HepG2 (cell line): ENCODE measurements at regions not wholly inside any gene's neighbourhood (a gene's known extent, or its start where the extent isn't known, plus 50 kb on each side); places are given as distances from the start of the nearest gene placed in this dataset.

ENCODE experiments used
- ATAC-seq: fragments of 200-7000 bp; cut with Tn5 transposase; 3 replicates; pipeline ENCODE4 v1.9.1; 2020; ENCODE audit warnings: mild to moderate bottlenecking, moderate library complexity
- BruUV-seq: library from RNA; stranded (reverse); fragments of 400-500 nt; replicated peaks from 2 replicates; lab custom pipeline; 2021; lab: Mats Ljungman, UMichigan
- CTCF ChIA-PET: fragments of 300-600 bp; formaldehyde crosslinking; extraction: SDS; loops from one replicate; lab custom pipeline; 2021; ENCODE audit warnings: low total read pairs, inconsistent platforms, low intra/inter-chr PET ratio; lab: Yijun Ruan, JAX
- POLR2A ChIA-PET: fragments of 350-600 bp; sonication (Branson Sonifier 250); formaldehyde crosslinking; loops from one replicate; lab custom pipeline; 2020; ENCODE audit warnings: antibody characterized with exemption, inconsistent platforms; lab: Yijun Ruan, JAX
- DNase-seq: peaks from one replicate; pipeline ENCODE4 v3.0.0-alpha.2; 2015; ENCODE audit warnings: low spot score
- FAIRE-seq: peaks from 3 replicates; lab custom pipeline; 2011; peaks lifted over from hg19 to GRCh38; lab: Jason Lieb, UNC
- H2AFZ ChIP-seq: one replicate; pipeline ENCODE4 v1.6.1; 2011; ENCODE audit warnings: low read length, inconsistent platforms
- H3K27ac ChIP-seq: fragments of 300-600 bp; 3 replicates; pipeline ENCODE4 v1.8.0; 2011; ENCODE audit warnings: mixed run types, mild to moderate bottlenecking, mixed read lengths, low read length, inconsistent platforms; ENCODE audit not compliant: insufficient read depth; ENCODE audit errors: extremely low read length
- H3K27me3 ChIP-seq, 2 experiments: fragments of 200-600 bp in 1 of 2; 2 replicates in 1 of 2; 3 replicates in 1 of 2; pipeline versions ENCODE4 v1.6.0 to v1.8.0; 2011; ENCODE audit warnings: low read length in 2 of 2, mild to moderate bottlenecking in 2 of 2, moderate library complexity in 2 of 2, inconsistent platforms in 1 of 2; ENCODE audit not compliant: insufficient read depth in 2 of 2, control insufficient read depth in 1 of 2
- H3K36me3 ChIP-seq, 2 experiments: fragments of 200-600 bp in 1 of 2; replicated peaks in 1 of 2; 2 replicates in 1 of 2; 3 replicates in 1 of 2; pipeline versions ENCODE4 v1.5.1 to v1.8.0; 2011; ENCODE audit warnings: low read length in 2 of 2, inconsistent platforms in 1 of 2; ENCODE audit not compliant: insufficient read depth in 2 of 2, control insufficient read depth in 1 of 2
- H3K4me1 ChIP-seq: 2 replicates; pipeline ENCODE4 v1.5.1; 2012; ENCODE audit warnings: low read length, inconsistent platforms; ENCODE audit not compliant: insufficient read depth
- H3K4me2 ChIP-seq: 2 replicates; pipeline ENCODE4 v1.6.0; 2011; ENCODE audit warnings: low read depth, low read length, inconsistent platforms
- H3K4me3 ChIP-seq, 3 experiments: fragments of 200-600 bp in 1 of 3; sonication (generic), shearing (Covaris generic) in 1 of 3; replicated peaks in 1 of 3; 2 replicates each; pipeline ENCODE4 v1.5.1; 2011 to 2016; ENCODE audit warnings: low read length in 3 of 3, inconsistent platforms in 2 of 3, low read depth in 2 of 3, mild to moderate bottlenecking in 2 of 3, control low read depth in 1 of 3, mixed read lengths in 1 of 3; ENCODE audit not compliant: insufficient read depth in 1 of 3
- H3K79me2 ChIP-seq: one replicate; pipeline ENCODE4 v1.6.1; 2011; ENCODE audit warnings: low read length, inconsistent platforms; ENCODE audit not compliant: insufficient read depth
- H3K9ac ChIP-seq: 2 replicates; pipeline ENCODE4 v1.6.0; 2011; ENCODE audit warnings: mild to moderate bottlenecking, low read depth, low read length, inconsistent platforms; ENCODE audit not compliant: insufficient read depth
- H3K9me3 ChIP-seq: 2 replicates; pipeline ENCODE4 v1.5.1; 2012; ENCODE audit warnings: mild to moderate bottlenecking, low read length
- H4K20me1 ChIP-seq: 2 replicates; pipeline ENCODE4 v1.6.0; 2011; ENCODE audit warnings: inconsistent platforms, mild to moderate bottlenecking, low read length, moderate library complexity; ENCODE audit not compliant: insufficient read depth
- CTCF ChIP-seq: sonication (generic); formaldehyde crosslinking; IDR thresholded peaks from 2 replicates; pipeline ENCODE4 v1.5.0; 2020; ENCODE audit warnings: mild to moderate bottlenecking, missing genetic modification reagents, moderate library complexity
- EHMT2 ChIP-seq: fragments of 200-600 bp; sonication (generic); IDR thresholded peaks from 2 replicates; pipeline ENCODE4 v1.7.0; 2017; ENCODE audit warnings: antibody characterized with exemption, low read depth, low read length, borderline replicate concordance
- FUBP1 ChIP-seq: sonication (generic); formaldehyde crosslinking; IDR thresholded peaks from 2 replicates; pipeline ENCODE4 v1.5.1; 2020; ENCODE audit warnings: missing genetic modification reagents, mild to moderate bottlenecking, borderline replicate concordance
- HNRNPH1 ChIP-seq: fragments of 200-400 bp; formaldehyde crosslinking; optimal IDR thresholded peaks from 2 replicates; pipeline ENCODE3; 2017; ENCODE audit warnings: mild to moderate bottlenecking, low read depth, low read length
- HNRNPLL ChIP-seq: fragments of 200-400 bp; formaldehyde crosslinking; IDR thresholded peaks from 2 replicates; pipeline ENCODE4 v1.6.1; 2017; ENCODE audit warnings: mild to moderate bottlenecking, low read depth, low read length; ENCODE audit not compliant: poor library complexity, severe bottlenecking
- KAT8 ChIP-seq: IDR thresholded peaks from 2 replicates; pipeline ENCODE4 v1.6.1; 2016; ENCODE audit warnings: missing genetic modification reagents, missing compliant biosample characterization
- MLLT10 ChIP-seq: sonication (generic); formaldehyde crosslinking; IDR thresholded peaks from 2 replicates; pipeline ENCODE4 v1.4.0; 2020; ENCODE audit warnings: missing genetic modification reagents
- PRPF4 ChIP-seq: fragments of 200-400 bp; formaldehyde crosslinking; IDR thresholded peaks from 2 replicates; pipeline ENCODE4 v1.6.1; 2016; ENCODE audit warnings: low read length, low read depth; ENCODE audit not compliant: poor library complexity, severe bottlenecking
- RAD51 ChIP-seq: fragments of 450-650 bp; IDR thresholded peaks from 2 replicates; pipeline ENCODE4 v1.6.1; 2016; ENCODE audit warnings: borderline replicate concordance
- RXRA ChIP-seq: sonication (generic); formaldehyde crosslinking; IDR thresholded peaks from 2 replicates; pipeline ENCODE4 v1.5.1; 2020; ENCODE audit warnings: missing genetic modification reagents
- SP4 ChIP-seq: sonication (generic); formaldehyde crosslinking; IDR thresholded peaks from 2 replicates; pipeline ENCODE4 v1.8.1; 2023; ENCODE audit warnings: mild to moderate bottlenecking, missing genetic modification reagents
- ZC3H13 ChIP-seq: sonication (generic); formaldehyde crosslinking; IDR thresholded peaks from 2 replicates; pipeline ENCODE4 v1.8.1; 2023; ENCODE audit warnings: mild to moderate bottlenecking, missing genetic modification reagents, moderate library complexity
- ZNF512 ChIP-seq: sonication (generic); formaldehyde crosslinking; IDR thresholded peaks from 2 replicates; pipeline ENCODE4 v1.4.0; 2020; ENCODE audit warnings: mild to moderate bottlenecking, missing genetic modification reagents
- WGBS: methylation state at CpG from one replicate; pipeline ENCODE4 v1.1.6; 2017; ENCODE audit warnings: low lambda C conversion rate; 5-methylcytosine and 5-hydroxymethylcytosine counted together
- in situ Hi-C: cut with HindIII; loops from 2 replicates; pipeline ENCODE4 v1.10.0; 2017; ENCODE audit warnings: low pct_unique_long_range_greater_than_20kb; ENCODE audit not compliant: extremely low pct_ligation_motif_present
- intact Hi-C: fragments of 100-400 bp; cut with micrococcal nuclease; formaldehyde crosslinking; loops from one replicate; pipeline ENCODE4 v1.10.0; 2022; ENCODE audit not compliant: unreplicated experiment
- TF ChIP-seq, protein P1 (sequence below): IDR thresholded peaks from 2 replicates; pipeline ENCODE4 v1.6.1; 2018; ENCODE audit warnings: missing genetic modification reagents, mild to moderate bottlenecking, missing compliant biosample characterization
- TF ChIP-seq, protein P2 (sequence below): sonication (generic); formaldehyde crosslinking; IDR thresholded peaks from 2 replicates; pipeline ENCODE4 v1.9.0; 2021; ENCODE audit warnings: missing genetic modification reagents, mild to moderate bottlenecking, borderline replicate concordance

DNA sequence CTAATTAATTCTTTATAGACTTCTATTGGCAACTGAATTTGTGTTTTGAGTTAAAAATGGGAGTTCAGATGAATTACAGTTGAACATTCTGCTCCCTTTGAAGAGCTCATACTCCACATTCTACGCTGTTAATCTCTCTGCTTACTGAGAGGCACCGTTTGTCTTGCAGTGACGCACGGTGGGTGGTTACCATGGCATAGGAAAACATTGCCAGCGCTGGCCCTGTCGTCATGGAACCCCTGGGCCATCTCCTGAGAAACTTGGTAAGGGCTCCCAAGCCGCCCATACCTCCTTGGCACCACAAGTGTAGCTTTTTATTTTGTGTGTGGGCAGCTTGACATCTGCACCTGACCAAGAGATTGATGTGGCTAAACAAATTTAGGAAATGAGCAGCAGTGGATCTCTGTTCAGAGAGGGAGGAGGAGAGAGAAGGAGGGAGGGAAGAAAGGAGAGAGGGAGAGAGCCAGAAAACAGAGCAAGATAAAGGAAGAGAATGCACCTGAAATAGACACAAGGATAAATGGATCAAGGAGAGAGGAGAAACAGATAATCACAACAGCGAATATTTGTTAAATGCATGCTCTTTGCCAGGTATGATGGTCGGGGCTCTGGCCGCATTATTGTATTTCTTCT lies 398.5 kb downstream of the HAPSTR1 start:
- peaks cover 17% of the 10 kb centered on the region for H3K9me3 ChIP-seq
- no peaks in the 10 kb centered on the region for H3K36me3 ChIP-seq
- 9% methylated on average over 10 of the region's 10 CpGs for WGBS
- no peaks in the 10 kb centered on the region; a peak in 1 of 5 replicates for H3K27me3 ChIP-seq
- no peak for ATAC-seq
- in situ Hi-C loops = no loop called here
- no peak overlapping the region for H3K4me2 ChIP-seq
- H2AFZ ChIP-seq = no peak overlapping the region
- no peaks in the 10 kb centered on the region for H3K79me2 ChIP-seq
- no peak overlapping the region for H3K9ac ChIP-seq
- TF ChIP-seq HNRNPH1 = no peak
- TF ChIP-seq, protein P1, sequence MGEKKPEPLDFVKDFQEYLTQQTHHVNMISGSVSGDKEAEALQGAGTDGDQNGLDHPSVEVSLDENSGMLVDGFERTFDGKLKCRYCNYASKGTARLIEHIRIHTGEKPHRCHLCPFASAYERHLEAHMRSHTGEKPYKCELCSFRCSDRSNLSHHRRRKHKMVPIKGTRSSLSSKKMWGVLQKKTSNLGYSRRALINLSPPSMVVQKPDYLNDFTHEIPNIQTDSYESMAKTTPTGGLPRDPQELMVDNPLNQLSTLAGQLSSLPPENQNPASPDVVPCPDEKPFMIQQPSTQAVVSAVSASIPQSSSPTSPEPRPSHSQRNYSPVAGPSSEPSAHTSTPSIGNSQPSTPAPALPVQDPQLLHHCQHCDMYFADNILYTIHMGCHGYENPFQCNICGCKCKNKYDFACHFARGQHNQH (CRISPR knock-in tag) = no peak
- no peak for TF ChIP-seq MLLT10 (CRISPR knock-in tag)
- no peak for TF ChIP-seq CTCF (CRISPR knock-in tag)
- TF ChIP-seq RAD51 = no peak
- no peak for TF ChIP-seq ZNF512 (CRISPR knock-in tag)
- no peak for TF ChIP-seq RXRA (CRISPR knock-in tag)
- no peak for TF ChIP-seq HNRNPLL
- no peak for TF ChIP-seq FUBP1
- TF ChIP-seq, protein P2, sequence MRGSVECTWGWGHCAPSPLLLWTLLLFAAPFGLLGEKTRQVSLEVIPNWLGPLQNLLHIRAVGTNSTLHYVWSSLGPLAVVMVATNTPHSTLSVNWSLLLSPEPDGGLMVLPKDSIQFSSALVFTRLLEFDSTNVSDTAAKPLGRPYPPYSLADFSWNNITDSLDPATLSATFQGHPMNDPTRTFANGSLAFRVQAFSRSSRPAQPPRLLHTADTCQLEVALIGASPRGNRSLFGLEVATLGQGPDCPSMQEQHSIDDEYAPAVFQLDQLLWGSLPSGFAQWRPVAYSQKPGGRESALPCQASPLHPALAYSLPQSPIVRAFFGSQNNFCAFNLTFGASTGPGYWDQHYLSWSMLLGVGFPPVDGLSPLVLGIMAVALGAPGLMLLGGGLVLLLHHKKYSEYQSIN (CRISPR knock-in tag) = no peak
- TF ChIP-seq EHMT2 = no peak
- TF ChIP-seq KAT8 (CRISPR knock-in tag) = no peak
- no peak for TF ChIP-seq PRPF4
- no peak for TF ChIP-seq SP4 (CRISPR knock-in tag)
- no peak for TF ChIP-seq ZC3H13 (CRISPR knock-in tag)
- TF ChIP-seq, all 625 proteins: peak for 0
- DNase-seq (no peak), FAIRE-seq (no peak)
- POLR2A ChIA-PET = no interaction called here
- no peak overlapping the region for H3K4me3 ChIP-seq
- CTCF ChIA-PET = no interaction called here
- H3K4me1 ChIP-seq = no peaks in the 10 kb centered on the region
- intact Hi-C loops = no loop called here
- BruUV-seq = no TSS peak
- no peaks in the 10 kb centered on the region for H4K20me1 ChIP-seq
- no peak overlapping the region for H3K27ac ChIP-seq
